Smooth muscle cell (in vitro differentiated cells): ENCODE measurements at regions not wholly inside any gene's neighbourhood (a gene's known extent, or its start where the extent isn't known, plus 50 kb on each side); places are given as distances from the start of the nearest gene placed in this dataset.
A peak's percentile ranks its signal among the peaks of the same experiment; 100 is the strongest.

Experiments used
- DNase-seq: peaks from one replicate; lab custom pipeline; 2025; ENCODE audit not compliant: unreplicated experiment; lab: John Stamatoyannopoulos, UW
- H2AFZ ChIP-seq: fragments of 200-600 bp; sonication (generic); 2 replicates; pipeline ENCODE4 v1.6.0; 2016; ENCODE audit warnings: antibody characterized with exemption, low read depth, mild to moderate bottlenecking
- H3F3A ChIP-seq: fragments of 200-600 bp; sonication (generic); 2 replicates; pipeline ENCODE4 v1.6.0; 2017; ENCODE audit warnings: antibody characterized with exemption, low read depth
- H3K27ac ChIP-seq: fragments of 200-600 bp; sonication (generic); 2 replicates; pipeline ENCODE4 v1.5.1; 2016; ENCODE audit warnings: low read depth, mild to moderate bottlenecking
- H3K27me3 ChIP-seq: fragments of 200-600 bp; sonication (generic); 2 replicates; pipeline ENCODE4 v1.6.1; 2016; ENCODE audit warnings: low read depth, mild to moderate bottlenecking
- H3K36me3 ChIP-seq: fragments of 200-600 bp; sonication (generic); 2 replicates; pipeline ENCODE4 v1.5.1; 2016; ENCODE audit warnings: low read depth
- H3K4me1 ChIP-seq: fragments of 200-600 bp; sonication (generic); 2 replicates; pipeline ENCODE4 v1.5.1; 2016; ENCODE audit warnings: low read depth
- H3K4me2 ChIP-seq: fragments of 200-600 bp; sonication (generic); 2 replicates; pipeline ENCODE4 v1.6.0; 2016; ENCODE audit warnings: mild to moderate bottlenecking
- H3K4me3 ChIP-seq: fragments of 200-600 bp; sonication (generic); 2 replicates; pipeline ENCODE4 v1.5.1; 2016; ENCODE audit warnings: mild to moderate bottlenecking
- H3K79me2 ChIP-seq: fragments of 200-600 bp; sonication (generic); 2 replicates; pipeline ENCODE4 v1.6.0; 2016; ENCODE audit warnings: low read depth, mild to moderate bottlenecking
- H3K9ac ChIP-seq: fragments of 200-600 bp; sonication (generic); 2 replicates; pipeline ENCODE4 v1.6.0; 2016; ENCODE audit warnings: low read depth
- H3K9me3 ChIP-seq: fragments of 200-600 bp; sonication (generic); replicated peaks from 2 replicates; pipeline ENCODE4 v1.5.1; 2016; ENCODE audit warnings: low read depth
- H4K20me1 ChIP-seq: fragments of 200-600 bp; sonication (generic); 2 replicates; pipeline ENCODE4 v1.6.0; 2016; ENCODE audit warnings: low read depth
- CTCF ChIP-seq: fragments of 200-600 bp; sonication (generic); IDR thresholded peaks from 2 replicates; pipeline ENCODE4 v1.5.1; 2017; ENCODE audit warnings: borderline replicate concordance, mild to moderate bottlenecking, antibody characterized with exemption; ENCODE audit not compliant: insufficient read depth, poor library complexity, severe bottlenecking
- WGBS: methylation state at CpG from one replicate; pipeline ENCODE4 v1.1.7; 2016; ENCODE audit warnings: low lambda C conversion rate; 5-methylcytosine and 5-hydroxymethylcytosine counted together

GRCh38 chr5:162282191-162282590 is 214.6 kb downstream of the GABRG2 start:
- H3K79me2 ChIP-seq = no peaks in the 10 kb centered on the region
- WGBS = 80% methylated on average over 1 of the region's 1 CpG
- no peak overlapping the region for H3K4me2 ChIP-seq
- H3K9ac ChIP-seq = no peak overlapping the region
- H3K9me3 ChIP-seq = no peaks in the 10 kb centered on the region
- no peak overlapping the region for H3K4me3 ChIP-seq
- no peaks in the 10 kb centered on the region for H3F3A ChIP-seq
- DNase-seq = no peak
- no peaks in the 10 kb centered on the region for H3K4me1 ChIP-seq
- H2AFZ ChIP-seq = no peak overlapping the region
- H4K20me1 ChIP-seq = no peaks in the 10 kb centered on the region
- no peaks in the 10 kb centered on the region for H3K27me3 ChIP-seq
- H3K36me3 ChIP-seq = no peaks in the 10 kb centered on the region
- H3K27ac ChIP-seq = no peak overlapping the region
- no peak for TF ChIP-seq CTCF

- Histone ChIP-seq H3K9me3 (no peaks in the 10 kb centered on the region), H3K27ac (no peak overlapping the region), H3K4me1 (no peaks in the 10 kb centered on the region), H4K20me1 (no peaks in the 10 kb centered on the region), H3K79me2 (no peaks in the 10 kb centered on the region), H2AFZ (no peak overlapping the region), H3K9ac (no peak overlapping the region), H3K27me3 (no peaks in the 10 kb centered on the region), H3K36me3 (no peaks in the 10 kb centered on the region), H3K4me2 (peak overlapping the region; percentile 26), H3K4me3 (no peak overlapping the region), H3F3A (no peaks in the 10 kb centered on the region)
- no peak for DNase-seq
- WGBS = 0% methylated on average over 1 of the region's 1 CpG
- no peak for TF ChIP-seq CTCF
These were observed 216.0 kb downstream of the GABRG2 start for GRCh38 chr5:162283609-162284008.

DNA sequence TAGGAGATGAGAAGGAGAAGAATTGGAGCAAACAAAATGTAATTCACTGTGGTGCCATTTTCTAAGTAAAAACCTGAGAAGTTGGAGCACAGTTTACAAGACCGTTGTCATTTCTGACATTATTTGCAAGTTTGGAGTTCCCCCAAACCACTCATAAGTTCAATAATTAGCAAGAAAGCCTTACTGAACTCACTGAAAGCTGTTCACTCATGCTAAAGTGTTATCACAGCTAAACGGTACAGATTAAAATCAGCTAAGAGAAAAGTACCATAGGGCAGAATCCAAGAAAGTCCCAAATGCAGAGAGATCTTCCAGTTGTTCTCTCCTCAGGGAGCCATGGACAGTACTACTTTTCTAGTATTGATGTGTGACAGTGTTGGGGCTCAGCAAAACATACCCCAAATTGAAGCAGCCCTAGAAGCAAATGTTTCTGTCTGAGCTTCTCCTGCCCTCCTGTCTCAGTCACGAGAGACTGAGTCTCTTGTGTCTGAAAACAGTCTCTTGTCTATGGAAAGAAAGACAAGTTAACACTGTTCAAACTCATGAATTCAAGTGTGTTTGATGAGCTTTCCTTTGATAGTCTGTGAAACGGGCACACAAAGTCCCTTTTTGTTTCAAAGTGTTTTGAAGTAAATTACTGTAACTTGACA is 221.2 kb downstream of the GABRG2 start:
- Histone ChIP-seq H3K9me3 (no peaks in the 10 kb centered on the region), H3K27me3 (no peaks in the 10 kb centered on the region), H4K20me1 (no peaks in the 10 kb centered on the region), H3K9ac (no peak overlapping the region), H2AFZ (no peak overlapping the region), H3K4me3 (no peak overlapping the region), H3K79me2 (no peaks in the 10 kb centered on the region), H3F3A (no peaks in the 10 kb centered on the region), H3K36me3 (no peaks in the 10 kb centered on the region), H3K4me1 (no peaks in the 10 kb centered on the region), H3K4me2 (no peak overlapping the region), H3K27ac (no peak overlapping the region)
- TF ChIP-seq CTCF = no peak
- 75% methylated on average over 4 of the region's 4 CpGs for WGBS
- no peak for DNase-seq

GRCh38 chr5:162289489-162289888 is 221.9 kb downstream of the GABRG2 start:
- Histone ChIP-seq H2AFZ (no peak overlapping the region), H3K36me3 (no peaks in the 10 kb centered on the region), H3K27ac (no peak overlapping the region), H3K9me3 (no peaks in the 10 kb centered on the region), H3K9ac (no peak overlapping the region), H3K27me3 (no peaks in the 10 kb centered on the region), H3F3A (no peaks in the 10 kb centered on the region), H3K4me2 (no peak overlapping the region), H4K20me1 (no peaks in the 10 kb centered on the region), H3K4me1 (no peaks in the 10 kb centered on the region), H3K4me3 (no peak overlapping the region), H3K79me2 (no peaks in the 10 kb centered on the region)
- WGBS = 50% methylated on average over 2 of the region's 2 CpGs
- DNase-seq = no peak
- TF ChIP-seq CTCF = no peak
